Heart left ventricle (tissue), 13 donors: ENCODE measurements at regions not wholly inside any gene's neighbourhood (a gene's known extent, or its start where the extent isn't known, plus 50 kb on each side); places are given as distances from the start of the nearest gene placed in this dataset.

Experiments used
- POLR2A ChIP-seq, 2 donors: fragments of 450-650 bp; IDR thresholded peaks; one replicate each; pipeline ENCODE4 v1.6.1; 2017; ENCODE audit warnings: antibody characterized with exemption in 2 of 2, mild to moderate bottlenecking in 2 of 2, moderate library complexity in 2 of 2
- TF ChIP-seq, protein P1 (sequence below), 12 donors: fragments of 200-600 bp; sonication (generic) in 4 of 12; IDR thresholded peaks; one replicate each; pipeline versions ENCODE4 v1.5.0 to v1.8.0; 2018 to 2022; ENCODE audit warnings: antibody characterized with exemption in 12 of 12, mild to moderate bottlenecking in 5 of 12
- donor health status: ischemic (EF 13 %, LVEDD 7.1; RV severe dilation, severe dysfunction).
- donor health status: DM: no; HTN: yes; CAD: no.
- donor health status: DM: no; HTN: no; CAD: no.
- donor health status: ischemic (EF 25% LVEDD 6.9; RV normal size, moderate dysfunction).
- donor health status: ischemic (EF 25% LVEDD 5.7; RV mildly dilated, moderate dysfunction).
- donor health status: ischemic (EF 35%, LVEDD 5.7; RV mildly dilated, moderate dysfunction).
- donor health status: nonischemic (EF 11% LVEDD 7.7; RV severe dilation, severe dysfunction).
- donor health status: DM: yes; HTN: yes; CAD: no.
- donor health status: PGD.
- donor health status: ischemic (EF 29% LVEDD 5.4; RV normal size, mild dysfunction).
- donor health status: nonischemic (EF 23%, LVEDD 6.1; RV moderate dilation, normal function).

DNA sequence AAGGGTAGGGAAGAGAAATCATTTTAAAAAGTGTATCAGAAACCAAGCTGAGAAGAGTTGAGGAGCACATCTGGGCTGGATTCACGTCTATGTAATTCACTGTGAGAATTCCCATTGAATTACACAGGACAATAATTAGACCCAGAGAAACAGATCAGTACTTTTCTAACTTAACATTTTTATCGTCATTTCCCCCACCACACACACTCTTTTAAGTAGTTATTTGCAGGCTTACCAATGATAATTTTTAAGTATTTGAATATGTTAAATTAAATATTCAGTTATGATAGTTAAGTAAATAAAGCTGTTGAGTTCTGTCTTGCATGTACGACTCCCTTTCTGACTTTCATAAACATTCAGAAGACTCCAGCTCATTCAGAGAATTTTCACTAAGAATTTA is 165.4 kb upstream of the PITX2 start:
- TF ChIP-seq, protein P1, sequence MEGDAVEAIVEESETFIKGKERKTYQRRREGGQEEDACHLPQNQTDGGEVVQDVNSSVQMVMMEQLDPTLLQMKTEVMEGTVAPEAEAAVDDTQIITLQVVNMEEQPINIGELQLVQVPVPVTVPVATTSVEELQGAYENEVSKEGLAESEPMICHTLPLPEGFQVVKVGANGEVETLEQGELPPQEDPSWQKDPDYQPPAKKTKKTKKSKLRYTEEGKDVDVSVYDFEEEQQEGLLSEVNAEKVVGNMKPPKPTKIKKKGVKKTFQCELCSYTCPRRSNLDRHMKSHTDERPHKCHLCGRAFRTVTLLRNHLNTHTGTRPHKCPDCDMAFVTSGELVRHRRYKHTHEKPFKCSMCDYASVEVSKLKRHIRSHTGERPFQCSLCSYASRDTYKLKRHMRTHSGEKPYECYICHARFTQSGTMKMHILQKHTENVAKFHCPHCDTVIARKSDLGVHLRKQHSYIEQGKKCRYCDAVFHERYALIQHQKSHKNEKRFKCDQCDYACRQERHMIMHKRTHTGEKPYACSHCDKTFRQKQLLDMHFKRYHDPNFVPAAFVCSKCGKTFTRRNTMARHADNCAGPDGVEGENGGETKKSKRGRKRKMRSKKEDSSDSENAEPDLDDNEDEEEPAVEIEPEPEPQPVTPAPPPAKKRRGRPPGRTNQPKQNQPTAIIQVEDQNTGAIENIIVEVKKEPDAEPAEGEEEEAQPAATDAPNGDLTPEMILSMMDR (IDR thresholded peaks at IDR 0.05): no peak
- no peak for TF ChIP-seq POLR2A (IDR thresholded peaks at IDR 0.05)
